ENCODE measurements at regions not wholly inside any gene's neighbourhood (a gene's known extent, or its start where the extent isn't known, plus 50 kb on each side); places are given as distances from the start of the nearest gene placed in this dataset.

GRCh38 chr2:59296279-59296678 lies 1055.2 kb upstream of the FANCL start:
- no peak for TF ChIP-seq GATA3 (IDR thresholded peaks at IDR 0.05; ENCODE audit: low read depth, low read length)
- no peak for TF ChIP-seq GATA2 (IDR thresholded peaks at IDR 0.05; ENCODE audit: low read depth, low read length)
